ENCODE measurements at regions not wholly inside any gene's neighbourhood (a gene's known extent, or its start where the extent isn't known, plus 50 kb on each side); places are given as distances from the start of the nearest gene placed in this dataset.
"Not testable (repeated sequence)": the region's sequence is repeated elsewhere in the genome, so short reads cannot be mapped to it uniquely, and the experiment has no call there.

GRCh38 chr3:28140664-28141063 lies 100.8 kb upstream of the CMC1 start:
- no peak for DNase-seq

DNA sequence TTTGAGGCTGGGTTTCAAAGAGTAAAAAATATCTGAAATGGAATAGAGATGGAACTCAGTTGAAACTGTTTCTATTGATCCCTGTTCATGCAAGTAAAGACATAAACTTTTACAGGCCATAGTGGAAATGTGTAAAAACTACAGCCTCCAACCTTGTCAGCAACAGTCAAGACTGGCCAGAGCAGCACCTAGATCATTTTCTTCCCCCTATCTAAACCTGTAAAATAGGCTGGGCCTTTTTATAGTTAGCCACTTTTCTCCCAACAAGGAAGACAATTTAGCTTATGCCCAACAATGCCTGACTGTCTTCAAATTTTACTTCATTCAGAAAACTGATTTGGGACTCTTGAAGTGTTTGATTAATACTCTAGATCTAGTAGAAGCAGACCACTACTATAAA lies 91.5 kb upstream of the CMC1 start:
- no peak for DNase-seq

DNA sequence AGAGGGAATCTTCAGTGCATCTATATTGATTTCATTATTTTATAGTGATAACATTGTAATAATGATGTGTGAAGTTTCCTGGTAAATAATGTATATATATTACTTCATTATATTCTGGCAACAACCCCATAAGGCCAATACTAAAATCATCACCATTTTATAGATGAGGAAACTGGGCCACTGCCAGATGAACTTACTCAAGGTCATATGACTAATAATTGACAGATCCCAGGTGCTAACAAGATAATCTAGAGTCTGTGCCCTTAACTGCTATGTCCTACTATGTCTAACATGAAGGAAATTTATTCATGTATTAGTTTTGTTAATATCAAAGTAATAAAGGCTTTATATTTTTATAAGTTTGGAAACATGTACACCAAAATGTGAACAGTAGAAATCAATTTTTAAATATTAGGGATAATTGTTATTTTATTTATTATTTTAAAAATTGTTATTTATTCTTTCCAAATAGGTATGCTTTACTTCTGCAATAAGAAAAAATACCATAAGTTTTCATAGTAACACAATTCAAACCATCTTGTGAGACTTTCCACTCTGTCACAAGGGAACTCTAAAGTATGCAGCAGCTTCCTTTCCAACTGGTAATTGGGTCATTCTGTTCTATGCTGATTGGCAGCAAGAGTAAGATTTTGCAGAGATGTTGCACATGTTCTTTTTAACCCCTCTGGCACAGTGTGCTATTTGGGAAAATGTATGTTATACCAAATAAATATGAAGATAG lies 90.8 kb upstream of the CMC1 start:
- DNase-seq: peak; percentile 79

DNA sequence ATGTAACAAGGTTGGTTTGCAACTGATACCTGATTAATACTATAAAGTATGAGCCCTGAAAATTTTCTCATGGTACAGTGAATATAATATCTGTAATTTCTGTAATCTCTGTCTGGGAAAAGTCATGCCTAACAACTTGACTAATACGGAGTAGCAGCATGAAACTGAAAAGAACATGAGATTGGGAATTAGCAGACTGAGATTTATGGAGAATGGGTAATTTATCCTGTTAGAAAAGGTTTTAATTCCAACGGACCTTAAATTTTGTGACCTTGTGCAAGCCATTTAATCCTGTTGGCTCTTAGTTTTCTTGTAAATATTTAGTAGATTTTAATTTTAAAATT lies 90.2 kb upstream of the CMC1 start:
- DNase-seq: no peak

DNA sequence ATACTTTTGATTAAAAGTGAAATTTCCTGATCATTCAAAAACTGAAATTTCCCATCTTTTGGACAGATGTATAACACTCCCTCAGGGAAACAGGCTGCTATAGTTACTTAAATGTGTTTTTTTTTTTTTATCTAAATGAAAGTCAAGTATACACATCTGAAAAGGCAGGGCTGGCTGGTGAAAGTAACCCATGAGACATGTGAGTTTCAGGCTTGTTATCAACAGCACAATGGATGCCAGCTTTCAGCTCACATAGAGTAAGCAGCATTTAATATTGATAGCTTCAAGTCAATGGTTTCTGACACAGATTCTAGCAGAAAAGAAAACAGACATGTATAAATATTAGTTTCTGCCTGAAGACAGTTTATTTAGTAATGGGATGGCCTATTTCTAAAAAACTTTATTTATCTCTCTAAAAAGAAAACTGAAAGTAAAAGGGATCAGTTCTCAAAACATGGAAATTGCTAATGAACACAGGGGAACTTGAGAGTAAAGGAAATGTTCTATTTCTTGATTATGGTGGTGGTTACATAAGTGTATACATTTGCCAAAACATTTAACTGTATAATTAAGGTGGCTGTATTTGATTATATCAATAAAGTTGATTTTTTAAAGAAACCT lies 89.7 kb upstream of the CMC1 start:
- peak; percentile 43 for DNase-seq

DNA sequence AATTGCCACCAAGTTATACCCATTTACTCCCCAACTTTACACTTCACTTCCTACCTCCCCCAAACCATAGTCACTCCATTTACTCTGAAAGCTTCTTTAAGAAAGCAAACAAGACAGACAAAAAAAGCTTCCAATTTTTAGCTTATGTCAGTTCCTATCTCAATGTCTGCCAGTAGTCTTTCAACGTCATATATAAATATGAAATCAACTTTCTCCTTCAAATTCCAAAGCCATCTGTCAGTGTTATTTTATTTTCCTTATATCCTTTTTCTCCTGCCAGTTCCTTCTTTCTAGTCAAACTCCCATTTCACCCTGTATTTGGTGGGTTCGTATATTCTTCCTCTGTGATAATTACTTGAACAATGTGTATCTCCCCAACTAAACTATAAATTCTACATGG lies 85.8 kb upstream of the CMC1 start:
- DNase-seq: no peak

GRCh38 chr3:28156599-28156998 lies 84.8 kb upstream of the CMC1 start:
- not testable (repeated sequence) for DNase-seq

- no peak for DNase-seq
Observed at GRCh38 chr3:28171962-28172361, 69.5 kb upstream of the CMC1 start.

- no peak for DNase-seq
Observed at GRCh38 chr3:28172748-28173147, 68.7 kb upstream of the CMC1 start.

DNA sequence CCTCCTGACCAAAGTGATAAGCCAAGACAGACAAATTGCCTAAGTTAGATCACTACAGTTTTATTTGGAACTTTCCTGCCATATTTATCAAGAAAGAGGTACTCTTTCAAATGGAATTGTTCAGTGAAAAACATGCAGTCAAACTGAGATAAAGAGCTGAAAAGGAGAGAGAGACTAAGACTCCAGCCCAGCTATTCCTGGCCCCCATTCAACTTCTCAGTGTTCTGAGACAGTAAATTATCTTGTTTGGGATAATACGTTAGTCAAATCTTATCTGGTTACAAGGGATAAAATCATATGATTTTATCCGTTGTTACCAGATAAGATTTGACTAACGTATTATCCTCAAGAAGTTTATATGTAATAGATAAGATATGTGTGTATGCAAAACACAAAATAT lies 67.6 kb upstream of the CMC1 start:
- DNase-seq: no peak

GRCh38 chr3:28186748-28187147 lies 54.7 kb upstream of the CMC1 start:
- no peak for DNase-seq

DNA sequence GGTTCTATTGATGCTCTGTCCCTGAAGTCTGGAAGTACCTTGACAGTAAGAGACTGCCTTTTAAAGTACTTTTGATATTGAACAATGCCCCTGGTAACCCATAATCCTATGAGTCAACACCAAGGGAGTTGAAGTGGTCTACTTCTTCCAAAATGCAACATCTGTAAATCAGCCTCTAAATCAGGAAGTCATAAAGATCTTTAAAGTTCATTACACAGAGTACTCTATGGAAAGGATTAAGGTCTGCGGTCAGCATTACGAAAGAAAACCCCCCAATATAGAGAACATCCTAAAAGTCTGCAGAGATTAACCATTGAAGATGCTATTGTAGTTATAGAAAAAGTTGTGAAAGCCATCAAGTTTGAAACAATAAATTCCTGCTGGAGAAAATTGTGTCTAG lies 52.7 kb upstream of the CMC1 start:
- no peak for DNase-seq

DNA sequence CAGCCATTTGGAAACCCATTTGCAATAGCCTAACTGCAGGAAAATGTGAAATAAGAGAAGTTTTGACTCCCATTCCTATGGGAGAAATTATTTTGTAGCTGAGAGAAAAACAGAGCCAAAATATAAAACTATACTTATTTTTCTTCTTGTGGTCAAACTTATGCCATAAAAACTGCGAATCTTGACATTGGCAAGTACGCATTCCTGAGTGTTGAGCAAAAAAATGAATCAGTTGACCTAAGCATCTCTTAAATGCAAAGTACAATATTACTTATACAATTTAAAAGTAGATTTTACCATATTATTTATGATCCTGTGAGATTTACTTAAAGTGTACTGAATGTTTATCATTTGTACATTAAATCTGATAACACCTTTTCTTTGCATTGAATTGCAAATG lies 50.1 kb upstream of the CMC1 start:
- DNase-seq: no peak

All from muscle of arm (tissue), 1 donor.